ENCODE measurements at regions not wholly inside any gene's neighbourhood (a gene's known extent, or its start where the extent isn't known, plus 50 kb on each side); places are given as distances from the start of the nearest gene placed in this dataset.

DNA sequence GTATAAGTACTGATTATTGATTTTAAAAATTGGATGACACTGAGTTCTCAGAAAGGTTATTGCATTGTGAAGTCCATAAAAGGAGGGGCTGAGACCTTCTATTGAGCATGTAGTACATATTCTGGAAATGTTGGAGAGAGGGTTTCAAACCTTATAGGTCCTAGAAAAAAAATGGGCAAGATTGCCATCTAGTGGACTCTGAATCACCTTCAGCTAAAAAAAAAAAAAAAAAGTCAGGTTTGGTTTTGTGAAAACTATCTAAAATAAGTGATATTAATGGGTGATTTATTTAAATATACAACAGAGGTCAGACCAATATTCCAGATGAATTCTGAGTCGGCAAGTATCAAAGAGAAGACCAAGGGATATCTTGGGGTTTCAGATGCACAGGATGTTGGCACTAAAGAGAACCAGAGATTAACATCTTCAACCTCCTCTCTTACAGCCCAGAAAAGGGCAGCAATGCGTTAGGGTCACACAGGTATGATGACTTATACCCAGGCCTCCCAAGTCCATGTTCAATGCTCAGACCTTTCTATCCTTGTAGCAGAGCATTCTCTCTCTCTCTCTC, 109.8 kb upstream of the NMUR2 start:
- ATAC-seq (ENCODE audit: low FRiP score in 2 of 2) (no peak), DNase-seq (no peak)
- no peak for TF ChIP-seq POLR2AphosphoS5 (IDR thresholded peaks at IDR 0.05)
- TF ChIP-seq, protein P1, sequence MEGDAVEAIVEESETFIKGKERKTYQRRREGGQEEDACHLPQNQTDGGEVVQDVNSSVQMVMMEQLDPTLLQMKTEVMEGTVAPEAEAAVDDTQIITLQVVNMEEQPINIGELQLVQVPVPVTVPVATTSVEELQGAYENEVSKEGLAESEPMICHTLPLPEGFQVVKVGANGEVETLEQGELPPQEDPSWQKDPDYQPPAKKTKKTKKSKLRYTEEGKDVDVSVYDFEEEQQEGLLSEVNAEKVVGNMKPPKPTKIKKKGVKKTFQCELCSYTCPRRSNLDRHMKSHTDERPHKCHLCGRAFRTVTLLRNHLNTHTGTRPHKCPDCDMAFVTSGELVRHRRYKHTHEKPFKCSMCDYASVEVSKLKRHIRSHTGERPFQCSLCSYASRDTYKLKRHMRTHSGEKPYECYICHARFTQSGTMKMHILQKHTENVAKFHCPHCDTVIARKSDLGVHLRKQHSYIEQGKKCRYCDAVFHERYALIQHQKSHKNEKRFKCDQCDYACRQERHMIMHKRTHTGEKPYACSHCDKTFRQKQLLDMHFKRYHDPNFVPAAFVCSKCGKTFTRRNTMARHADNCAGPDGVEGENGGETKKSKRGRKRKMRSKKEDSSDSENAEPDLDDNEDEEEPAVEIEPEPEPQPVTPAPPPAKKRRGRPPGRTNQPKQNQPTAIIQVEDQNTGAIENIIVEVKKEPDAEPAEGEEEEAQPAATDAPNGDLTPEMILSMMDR (IDR thresholded peaks at IDR 0.05): peak in 2 of 6 experiments; percentile 10 to 21
- Histone ChIP-seq H3K4me1 (no peaks in the 10 kb centered on the region), H3K27me3 (no peaks in the 10 kb centered on the region), H3K4me3 (no peak overlapping the region), H3K36me3 (no peaks in the 10 kb centered on the region), H3K27ac (no peak overlapping the region), H3K9me3 (no peaks in the 10 kb centered on the region)
- 22 to 27% methylated on average over 2 of the region's 2 CpGs for WGBS, 2 donors

DNA sequence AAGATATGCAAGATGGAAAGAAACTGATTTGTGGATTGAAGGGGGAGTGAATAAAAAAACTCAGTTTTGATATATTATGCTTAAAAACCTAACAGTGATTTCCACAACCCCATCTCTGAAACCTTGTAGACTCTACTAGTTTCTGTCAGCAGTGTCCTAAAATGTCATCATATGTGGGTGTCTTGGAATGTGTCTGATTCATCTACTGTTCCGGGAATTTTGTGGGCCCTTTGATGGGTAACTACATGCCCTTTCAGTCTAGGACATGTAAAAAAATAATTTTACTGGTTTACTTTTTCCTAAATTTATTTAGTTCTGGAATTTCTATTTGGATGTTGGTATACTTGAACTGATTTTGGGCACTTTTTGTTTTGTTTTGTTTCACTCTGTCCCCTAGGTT, 118.9 kb upstream of the NMUR2 start:
- no peak for DNase-seq
- no peak overlapping the region for H3K27ac ChIP-seq
- no peak overlapping the region for H3K4me3 ChIP-seq
- TF ChIP-seq POLR2AphosphoS5 (IDR thresholded peaks at IDR 0.05) (no peak), EP300 (IDR thresholded peaks at IDR 0.05) (no peak), POLR2A (IDR thresholded peaks at IDR 0.05) (no peak)
- TF ChIP-seq, protein P1 (IDR thresholded peaks at IDR 0.05): no peak
- peaks cover 0 to 5% (median 4%) of the 10 kb centered on the region in 4 donors for H3K4me1 ChIP-seq
- H3K27me3 ChIP-seq: no peaks in the 10 kb centered on the region
- H3K9me3 ChIP-seq: no peaks in the 10 kb centered on the region
- H3K36me3 ChIP-seq: no peaks in the 10 kb centered on the region
- WGBS, 2 donors: 73 to 89% methylated on average over 1 of the region's 1 CpG
- no peak for ATAC-seq (ENCODE audit: low FRiP score in 2 of 2)

DNA sequence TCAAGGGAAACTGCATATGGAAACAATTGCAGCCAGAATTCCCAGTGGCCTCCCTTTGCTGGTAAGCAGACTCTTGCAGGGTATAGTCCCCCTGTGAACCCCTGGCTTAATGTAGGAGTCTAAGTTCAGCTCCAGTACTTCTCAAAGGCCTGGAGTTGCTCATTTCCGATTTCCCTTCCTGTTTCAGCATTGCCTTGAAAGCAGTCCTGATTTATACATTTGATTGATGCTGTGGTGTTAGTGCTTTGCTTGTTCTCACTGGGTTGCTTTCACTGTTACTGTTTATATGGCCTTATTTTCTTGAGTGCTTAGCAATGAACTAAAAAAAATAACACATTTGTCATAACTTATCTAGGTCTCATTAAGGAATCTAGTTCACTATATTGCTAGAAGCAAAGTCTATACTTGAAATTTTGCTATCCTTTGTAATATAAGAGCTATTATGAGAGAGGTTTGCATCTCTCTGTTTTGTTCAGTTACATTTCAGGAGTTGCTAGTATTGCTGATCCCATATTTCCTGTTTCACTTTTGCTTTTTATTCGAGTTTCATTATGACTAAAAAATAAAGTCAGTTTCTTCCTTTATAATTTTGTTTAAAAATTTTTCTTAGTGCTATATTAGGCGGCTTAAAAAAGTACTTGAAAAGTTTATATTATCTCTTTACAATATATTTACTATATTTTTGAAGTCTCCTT, 122.4 kb upstream of the NMUR2 start:
- H3K27ac ChIP-seq: no peak overlapping the region
- ATAC-seq (ENCODE audit: low FRiP score in 2 of 2): no peak

DNA sequence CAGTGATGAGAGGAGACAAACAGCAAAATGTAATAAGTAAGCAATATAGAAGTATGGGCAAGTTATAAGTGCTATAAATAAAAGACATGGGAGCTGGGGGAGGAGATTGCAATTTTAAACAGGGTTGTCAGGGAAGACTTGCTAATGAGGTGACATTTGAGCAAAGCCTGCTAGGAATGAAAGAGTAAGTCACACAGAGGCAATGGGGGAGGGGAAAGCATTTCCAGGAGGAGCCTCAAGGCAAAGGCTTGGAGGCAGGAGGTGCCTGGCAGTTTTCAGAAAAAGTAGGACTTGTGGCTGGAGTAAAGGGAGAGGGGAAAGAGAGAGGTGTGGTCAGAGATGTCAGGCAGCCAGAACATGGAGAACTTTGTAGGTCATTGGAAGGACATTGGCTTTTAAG, 124.4 kb upstream of the NMUR2 start:
- Histone ChIP-seq H3K4me1 (peaks cover 0 to 5% (median 4%) of the 10 kb centered on the region in 4 donors), H3K4me3 (no peak overlapping the region), H3K27me3 (no peaks in the 10 kb centered on the region), H3K9me3 (no peaks in the 10 kb centered on the region), H3K36me3 (no peaks in the 10 kb centered on the region), H3K27ac (no peak overlapping the region)
- no peak for TF ChIP-seq EP300 (IDR thresholded peaks at IDR 0.05)
- no peak for TF ChIP-seq POLR2A (IDR thresholded peaks at IDR 0.05)
- TF ChIP-seq, protein P1 (IDR thresholded peaks at IDR 0.05): no peak
- TF ChIP-seq POLR2AphosphoS5 (IDR thresholded peaks at IDR 0.05): no peak
- DNase-seq (no peak), ATAC-seq (ENCODE audit: low FRiP score in 2 of 2) (no peak)

More for the DNA sequence above, 122.4 kb upstream of the NMUR2 start:
- TF ChIP-seq POLR2AphosphoS5 (IDR thresholded peaks at IDR 0.05): no peak
- TF ChIP-seq EP300 (IDR thresholded peaks at IDR 0.05): no peak
- TF ChIP-seq, protein P1 (IDR thresholded peaks at IDR 0.05): no peak
- no peak for TF ChIP-seq POLR2A (IDR thresholded peaks at IDR 0.05)
- Histone ChIP-seq H3K36me3 (no peaks in the 10 kb centered on the region), H3K4me1 (peaks cover 0 to 5% (median 4%) of the 10 kb centered on the region in 4 donors), H3K4me3 (no peak overlapping the region), H3K9me3 (no peaks in the 10 kb centered on the region), H3K27me3 (no peaks in the 10 kb centered on the region)
- 34 to 38% methylated on average over 3 of the region's 3 CpGs for WGBS, 2 donors
- DNase-seq: no peak

DNA sequence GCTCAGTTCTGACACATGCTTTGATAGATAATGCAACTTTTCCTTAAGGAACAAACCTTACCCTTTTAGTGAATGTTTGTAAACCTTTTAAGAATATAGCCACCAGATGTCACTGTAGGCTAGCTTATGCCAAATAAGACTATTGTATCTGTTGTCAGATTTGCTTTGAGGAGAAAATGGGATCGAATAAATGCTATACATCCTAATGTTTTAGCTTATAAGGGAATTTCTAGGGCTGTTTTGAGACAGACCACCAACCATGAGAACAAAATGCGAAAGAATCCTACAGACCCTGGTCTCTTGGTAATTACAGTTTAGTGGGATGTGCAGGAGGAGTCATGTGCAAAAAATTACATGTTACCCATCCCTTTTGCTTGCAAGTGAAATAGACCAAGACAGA, 127.6 kb upstream of the NMUR2 start:
- Histone ChIP-seq H3K27ac (no peak overlapping the region), H3K36me3 (no peaks in the 10 kb centered on the region), H3K4me3 (no peak overlapping the region), H3K9me3 (no peaks in the 10 kb centered on the region), H3K27me3 (no peaks in the 10 kb centered on the region), H3K4me1 (peaks cover 0 to under 1% (median 0%) of the 10 kb centered on the region in 4 donors)
- ATAC-seq (ENCODE audit: low FRiP score in 2 of 2): peak in 1 of 2 donors; percentile 53
- no peak for DNase-seq
- TF ChIP-seq, protein P1 (IDR thresholded peaks at IDR 0.05): peak; percentile 12 to 58 (median 29)
- no peak for TF ChIP-seq EP300 (IDR thresholded peaks at IDR 0.05)
- 45 to 64% methylated on average over 2 of the region's 2 CpGs for WGBS, 2 donors

Measured in upper lobe of left lung (tissue), 6 donors.